ENCODE measurements at regions not wholly inside any gene's neighbourhood (a gene's known extent, or its start where the extent isn't known, plus 50 kb on each side); places are given as distances from the start of the nearest gene placed in this dataset.
A peak's percentile ranks its signal among the peaks of the same experiment; 100 is the strongest.
"Not testable (repeated sequence)": the region's sequence is repeated elsewhere in the genome, so short reads cannot be mapped to it uniquely, and the experiment has no call there.

- DNase-seq (ENCODE audit: low spot score), result peak; percentile 3
Measured at GRCh38 chr18:35770376-35771014, 189.0 kb downstream of the GALNT1 start.

DNA sequence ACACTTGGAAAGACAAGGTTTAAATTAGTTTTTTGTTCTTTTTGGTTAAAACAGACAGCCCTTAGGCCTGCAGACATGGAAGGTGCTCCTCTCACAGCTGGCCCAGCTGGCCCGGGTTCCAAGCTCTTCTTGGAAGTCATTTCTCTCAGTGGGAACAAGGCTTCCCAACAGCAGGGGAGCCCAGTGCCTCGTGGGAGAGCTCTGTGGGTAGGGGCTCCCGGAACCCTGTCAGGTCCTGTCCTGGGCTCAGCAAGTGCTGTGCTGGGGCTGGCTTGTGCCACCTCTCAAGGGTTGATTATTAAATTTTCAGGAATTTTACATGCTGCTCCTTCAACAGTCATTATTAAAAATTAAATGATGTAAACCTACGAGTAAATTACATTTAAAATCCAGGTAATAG lies 189.6 kb downstream of the GALNT1 start:
- no peak for DNase-seq (ENCODE audit: low spot score)

DNA sequence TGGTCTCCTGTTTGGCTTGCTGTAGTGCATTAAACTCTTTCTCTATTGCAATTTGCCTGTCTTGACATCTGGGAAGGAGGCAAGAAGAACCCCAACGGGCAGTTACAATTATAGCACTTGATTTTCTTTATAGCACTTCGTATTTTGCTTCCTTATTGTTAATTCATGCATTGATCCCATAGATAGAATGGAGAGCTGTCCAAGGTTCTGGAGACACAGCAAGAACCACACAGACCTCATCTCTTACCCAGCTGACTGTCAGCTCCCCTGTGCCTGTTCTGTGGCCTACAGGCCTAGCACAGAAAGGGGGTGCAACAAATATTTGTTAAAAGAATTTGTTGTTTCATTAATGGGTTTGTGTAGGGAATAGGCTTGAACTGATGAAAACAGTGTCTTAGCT lies 194.3 kb downstream of the GALNT1 start:
- DNase-seq (ENCODE audit: low spot score), result no peak

DNA sequence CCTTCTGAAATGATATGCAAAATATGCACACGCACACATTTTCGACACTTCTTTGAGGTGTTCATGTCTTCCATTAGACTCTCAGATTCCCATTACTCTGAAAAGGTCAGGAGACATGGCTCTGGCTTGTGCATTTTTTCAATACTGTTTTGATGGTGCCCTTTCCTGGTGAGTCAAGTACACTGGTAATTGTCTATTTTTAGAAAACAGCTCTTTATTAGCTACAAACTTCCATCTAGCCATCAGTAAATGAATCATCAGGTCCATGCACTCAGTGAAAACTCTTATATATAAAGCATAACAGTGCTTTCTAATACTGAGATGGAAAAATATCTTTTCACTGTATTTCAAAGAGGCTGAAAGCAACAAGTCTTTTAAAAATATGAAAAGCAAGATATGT lies 194.9 kb downstream of the GALNT1 start:
- DNase-seq (ENCODE audit: low spot score), result no peak

GRCh38 chr18:35777039-35777438 lies 195.4 kb upstream of the RMP24 start:
- DNase-seq (ENCODE audit: low spot score), result no peak

GRCh38 chr18:35778850-35779627 lies 193.4 kb upstream of the RMP24 start:
- DNase-seq (ENCODE audit: low spot score), result no peak

DNA sequence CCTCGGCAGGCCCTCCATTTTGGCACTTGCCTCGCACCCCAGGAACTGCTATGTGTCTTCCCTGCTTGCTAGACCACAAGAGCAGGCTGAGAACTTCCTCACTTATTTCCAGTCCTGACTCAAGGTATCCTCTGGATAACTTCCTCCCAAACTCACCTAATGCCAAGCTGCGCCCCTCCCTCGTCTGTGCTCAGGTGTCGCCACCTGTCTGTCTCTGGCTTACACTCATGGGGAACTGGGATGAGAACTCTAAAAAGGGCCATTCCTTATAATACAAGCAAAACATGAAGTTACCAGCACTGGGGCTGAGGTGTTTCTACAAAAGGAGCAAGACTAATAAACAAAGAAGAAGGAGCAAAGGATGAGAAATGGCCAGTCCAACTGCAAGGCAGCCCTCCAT lies 191.5 kb upstream of the RMP24 start:
- no peak for DNase-seq (ENCODE audit: low spot score)

DNA sequence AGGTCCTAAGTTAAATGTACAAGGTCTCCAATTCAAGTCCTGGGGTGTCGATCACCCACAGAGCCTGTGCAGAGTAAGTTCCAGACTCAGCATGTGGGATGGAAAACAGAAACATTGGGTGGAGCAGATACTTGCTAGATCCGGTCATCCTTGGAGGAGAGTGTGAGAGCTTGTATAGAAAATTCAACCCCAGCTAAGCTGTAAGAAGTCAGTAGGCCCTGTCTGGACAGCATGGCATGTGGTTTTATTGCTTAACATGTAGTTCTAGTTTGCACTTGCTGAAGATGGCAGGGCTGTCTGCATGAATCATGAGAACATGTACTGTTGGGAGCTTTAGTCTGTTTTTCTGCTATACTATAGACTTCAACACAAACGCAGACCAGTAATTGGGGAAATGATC lies 189.6 kb upstream of the RMP24 start:
- DNase-seq (ENCODE audit: low spot score), result no peak

DNA sequence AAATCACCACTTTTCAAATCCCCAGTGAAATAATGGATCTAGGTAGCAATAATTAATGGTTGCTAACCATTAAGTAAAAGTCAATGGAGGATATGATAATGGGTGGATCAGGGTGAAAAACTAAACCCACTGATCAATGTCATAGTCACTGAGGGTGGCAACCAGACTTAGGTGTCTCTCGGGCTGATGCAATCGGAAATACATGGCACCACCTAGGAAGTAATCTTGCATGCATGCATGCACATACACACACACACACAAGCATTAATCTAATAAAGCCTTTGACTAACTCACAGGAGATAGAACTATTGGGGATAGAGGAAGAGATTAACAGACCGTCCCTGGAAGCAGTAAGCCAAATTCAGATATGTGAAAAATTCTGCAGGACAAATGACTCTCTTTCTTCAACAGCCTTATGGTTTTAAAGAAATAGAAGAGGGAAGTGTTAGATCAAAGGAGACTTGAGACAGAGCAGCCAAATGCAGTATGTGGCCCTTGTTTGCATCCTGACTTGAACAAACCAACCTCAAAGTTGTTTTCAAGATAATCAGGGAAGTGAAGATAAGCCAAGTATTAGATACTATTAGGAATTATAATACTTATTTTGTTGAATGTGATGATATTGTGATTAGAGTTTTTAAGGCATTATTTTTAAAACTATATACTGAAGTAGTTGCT lies 186.0 kb upstream of the RMP24 start:
- DNase-seq (ENCODE audit: low spot score), result no peak

DNA sequence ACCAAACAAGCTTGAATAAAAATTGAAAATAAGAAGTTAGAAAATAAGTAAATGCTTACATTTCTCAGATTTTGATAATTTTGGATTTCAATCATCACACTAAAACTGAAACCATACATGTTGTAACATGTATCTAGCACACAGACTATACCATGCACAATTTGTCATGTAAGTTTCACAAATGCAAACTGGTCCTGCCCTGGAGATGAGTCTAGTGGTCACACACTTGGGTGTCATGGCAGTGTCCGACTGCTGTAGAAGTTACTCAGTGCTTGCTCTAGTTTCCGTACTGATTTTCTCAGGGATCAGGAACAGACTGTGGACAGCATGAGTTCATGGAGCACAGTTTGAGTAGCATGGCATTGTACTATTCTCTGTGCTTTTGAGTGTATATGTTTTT lies 182.9 kb upstream of the RMP24 start:
- DNase-seq (ENCODE audit: low spot score), result no peak

GRCh38 chr18:35797948-35798347 lies 174.5 kb upstream of the RMP24 start:
- no peak for DNase-seq (ENCODE audit: low spot score)

DNA sequence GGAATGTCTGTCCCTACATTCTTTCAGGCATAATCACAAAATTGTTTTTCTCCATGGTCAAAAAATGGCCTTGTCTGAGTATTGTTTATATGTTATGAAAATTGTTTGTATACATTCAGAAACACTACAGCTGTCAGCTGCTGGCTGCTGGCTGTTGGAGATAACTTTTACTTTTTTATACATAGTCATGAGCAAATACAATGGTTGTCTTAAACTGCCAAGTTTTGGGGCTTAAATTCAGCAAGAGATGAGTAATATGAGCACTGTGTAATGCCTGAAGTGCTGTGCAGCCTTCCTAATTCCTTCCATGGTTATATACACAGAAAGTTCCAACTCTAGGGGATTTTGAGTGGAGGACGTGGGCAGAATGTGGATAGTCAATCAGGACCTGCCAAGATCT lies 168.9 kb upstream of the RMP24 start:
- DNase-seq (ENCODE audit: low spot score), result no peak

DNA sequence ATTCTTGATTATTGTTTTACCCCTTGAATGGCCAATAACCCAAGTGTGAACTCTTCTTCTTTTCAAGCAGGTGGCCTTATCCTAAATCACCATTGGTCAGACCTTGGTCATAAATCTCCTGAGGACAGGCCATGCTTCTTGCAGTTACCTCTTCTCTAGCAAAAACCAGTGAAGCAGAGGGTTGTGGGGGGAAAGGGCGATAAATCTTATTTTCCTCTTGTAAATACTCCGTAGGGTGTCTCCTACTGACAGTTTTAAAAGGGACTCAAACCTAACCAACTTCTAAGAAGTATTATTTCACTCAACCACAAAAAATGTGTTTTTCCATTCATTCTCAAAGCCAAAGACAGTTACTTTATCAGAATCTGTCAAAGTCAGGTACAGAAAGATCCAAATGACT lies 168.1 kb upstream of the RMP24 start:
- no peak for DNase-seq (ENCODE audit: low spot score)

DNA sequence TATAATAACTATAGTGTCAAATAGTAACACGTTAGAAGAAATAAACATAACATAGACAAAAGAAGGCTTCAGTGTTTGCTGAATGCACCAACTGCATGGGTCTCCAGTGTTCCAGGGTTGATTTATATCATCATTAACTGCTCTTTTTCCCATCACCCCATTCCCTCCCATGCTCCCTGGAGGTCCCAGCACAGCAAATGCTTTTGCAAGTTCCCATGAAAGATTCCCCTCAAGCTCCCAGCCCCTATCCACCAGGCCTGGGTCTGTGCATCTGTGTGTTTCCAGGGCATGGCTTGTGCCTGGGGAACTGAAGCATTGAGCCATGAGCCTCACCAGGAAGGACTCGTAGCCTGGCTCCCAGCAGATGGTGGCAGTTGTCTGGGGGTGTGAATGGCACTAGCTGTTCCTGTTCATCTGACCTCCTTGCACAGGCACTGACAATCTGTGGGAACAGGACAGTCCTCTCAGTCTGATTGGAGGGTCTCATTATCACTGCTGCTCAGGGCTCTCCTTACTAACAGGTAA lies 164.6 kb upstream of the RMP24 start:
- no peak for DNase-seq (ENCODE audit: low spot score)

GRCh38 chr18:35808796-35809195 lies 163.7 kb upstream of the RMP24 start:
- no peak for DNase-seq (ENCODE audit: low spot score)

DNA sequence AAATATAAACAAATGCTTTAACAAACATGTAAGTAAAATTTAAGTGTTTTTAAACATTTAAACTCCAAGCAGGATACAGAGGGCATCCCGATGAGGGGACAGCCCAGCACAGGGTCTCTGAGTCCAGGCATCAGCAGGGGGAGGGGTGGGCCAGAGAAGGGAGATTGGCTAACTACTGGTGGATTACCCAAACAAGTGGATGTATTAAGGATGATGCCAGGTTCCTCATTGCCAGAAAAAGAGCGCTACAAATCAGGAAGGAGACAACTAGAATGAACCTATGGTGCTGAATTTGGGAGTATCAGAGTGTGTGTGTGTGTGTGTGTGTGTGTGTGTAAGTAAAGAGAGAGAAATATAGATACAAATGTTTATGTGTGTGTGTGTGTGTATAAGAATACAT lies 162.0 kb upstream of the RMP24 start:
- DNase-seq (ENCODE audit: low spot score), result no peak

GRCh38 chr18:35811896-35812295 lies 160.6 kb upstream of the RMP24 start:
- DNase-seq (ENCODE audit: low spot score), result no peak

- not testable (repeated sequence) for DNase-seq (ENCODE audit: low spot score)
Measured at GRCh38 chr18:35815011-35815410, 157.5 kb upstream of the RMP24 start.

- DNase-seq (ENCODE audit: low spot score), result no peak
Measured at GRCh38 chr18:35816003-35816402, 156.5 kb upstream of the RMP24 start.

DNA sequence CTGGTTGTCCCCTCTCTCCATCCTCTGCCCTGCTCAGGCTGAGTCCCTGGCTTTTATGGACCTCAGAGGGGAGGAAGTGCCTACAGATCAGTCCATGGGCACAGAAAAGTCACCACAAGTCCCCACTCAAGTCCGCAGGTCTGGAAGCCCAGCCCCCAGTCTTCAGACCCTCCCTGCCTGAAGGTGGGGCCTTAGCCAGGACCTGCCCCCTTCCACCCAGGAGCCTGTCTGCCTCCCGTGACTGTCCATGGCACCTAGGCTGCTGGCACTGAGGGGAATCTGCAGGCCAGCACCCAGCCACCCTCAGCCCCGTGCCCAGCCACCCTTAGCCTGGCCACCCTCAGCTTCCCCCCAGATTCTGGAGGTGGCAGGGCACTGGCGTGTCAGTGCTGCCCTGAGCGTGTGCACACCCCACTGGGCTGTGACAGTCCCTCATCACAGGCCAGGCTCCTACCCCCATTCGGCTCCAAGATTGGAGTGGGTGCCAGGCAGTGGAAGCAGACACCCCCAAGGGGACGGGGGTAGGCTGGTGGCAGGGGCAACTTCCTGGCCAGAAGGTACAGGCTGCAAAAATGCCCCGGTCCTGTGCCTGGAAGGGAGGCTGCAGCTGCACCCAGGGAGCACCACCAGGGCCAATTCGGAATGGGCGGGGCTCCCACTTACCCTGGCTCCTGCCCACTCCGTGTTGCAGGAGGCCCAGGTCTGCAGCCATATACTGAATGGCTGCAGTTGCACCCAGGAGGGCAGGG lies 154.7 kb upstream of the RMP24 start:
- no peak for DNase-seq (ENCODE audit: low spot score)

- no peak for DNase-seq (ENCODE audit: low spot score)
Measured at GRCh38 chr18:35818353-35818667, 154.2 kb upstream of the RMP24 start.

- DNase-seq (ENCODE audit: low spot score), result no peak
Measured at GRCh38 chr18:35822413-35822812, 150.1 kb upstream of the RMP24 start.

GRCh38 chr18:35826477-35826876 lies 146.0 kb upstream of the RMP24 start:
- no peak for DNase-seq (ENCODE audit: low spot score)

All from activated CD4-positive, alpha-beta T cell treated with anti-CD3 and anti-CD28 coated beads, Interleukin-2, Interleukin-4, amounts not matched to agents 100 ng/mL and 50 ng/mL, durations not matched to agents 16 hours and 8 hours (primary cell).